ENCODE measurements at regions not wholly inside any gene's neighbourhood (a gene's known extent, or its start where the extent isn't known, plus 50 kb on each side); places are given as distances from the start of the nearest gene placed in this dataset.

- Mint-ChIP-seq H3K4me1 (no peaks in the 10 kb centered on the region), H3K9me3 (no peaks in the 10 kb centered on the region), H3K27me3 (ENCODE audit: low read depth) (peaks cover 37% of the 10 kb centered on the region), H3K36me3 (no peaks in the 10 kb centered on the region), H3K4me3 (no peak overlapping the region), H3K27ac (no peak overlapping the region)
- no peak for DNase-seq (ENCODE audit: low spot score in 2 of 2, unreplicated experiment in 2 of 2)
- TF ChIP-seq CTCF (IDR thresholded peaks at IDR 0.05; ENCODE audit: unreplicated experiment), result no peak
These were observed 375.1 kb downstream of the MED10 start for GRCh38 chr5:6003040-6003825.

GRCh38 chr5:6000867-6001266 is 377.5 kb downstream of the MED10 start:
- H3K36me3 Mint-ChIP-seq, result no peaks in the 10 kb centered on the region
- H3K4me1 Mint-ChIP-seq, result no peaks in the 10 kb centered on the region
- TF ChIP-seq CTCF (IDR thresholded peaks at IDR 0.05; ENCODE audit: unreplicated experiment), result no peak
- H3K4me3 Mint-ChIP-seq, result no peak overlapping the region
- peaks cover 12% of the 10 kb centered on the region for H3K9me3 Mint-ChIP-seq
- H3K27me3 Mint-ChIP-seq (ENCODE audit: low read depth), result peaks cover 37% of the 10 kb centered on the region
- no peak overlapping the region for H3K27ac Mint-ChIP-seq
- DNase-seq (ENCODE audit: low spot score in 2 of 2, unreplicated experiment in 2 of 2), result no peak

GRCh38 chr5:5995819-5996218 is 382.5 kb downstream of the MED10 start:
- H3K4me3 Mint-ChIP-seq, result no peak overlapping the region
- no peaks in the 10 kb centered on the region for H3K36me3 Mint-ChIP-seq
- peaks cover 5% of the 10 kb centered on the region for H3K27me3 Mint-ChIP-seq (ENCODE audit: low read depth)
- peaks cover 53% of the 10 kb centered on the region for H3K9me3 Mint-ChIP-seq
- TF ChIP-seq CTCF (IDR thresholded peaks at IDR 0.05; ENCODE audit: unreplicated experiment), result no peak
- no peaks in the 10 kb centered on the region for H3K4me1 Mint-ChIP-seq
- H3K27ac Mint-ChIP-seq, result no peak overlapping the region
- no peak for DNase-seq (ENCODE audit: low spot score in 2 of 2, unreplicated experiment in 2 of 2)

GRCh38 chr5:5986492-5987178 is 391.7 kb downstream of the MED10 start:
- Mint-ChIP-seq H3K27me3 (ENCODE audit: low read depth) (peaks cover 3% of the 10 kb centered on the region), H3K27ac (no peak overlapping the region), H3K4me3 (no peak overlapping the region), H3K36me3 (no peaks in the 10 kb centered on the region), H3K4me1 (no peaks in the 10 kb centered on the region), H3K9me3 (peaks cover 4% of the 10 kb centered on the region)
- no peak for DNase-seq (ENCODE audit: low spot score in 2 of 2, unreplicated experiment in 2 of 2)
- no peak for TF ChIP-seq CTCF (IDR thresholded peaks at IDR 0.05; ENCODE audit: unreplicated experiment)

GRCh38 chr5:5985332-5985731 is 393.0 kb downstream of the MED10 start:
- Mint-ChIP-seq H3K9me3 (no peaks in the 10 kb centered on the region), H3K27ac (no peak overlapping the region), H3K27me3 (ENCODE audit: low read depth) (peaks cover 3% of the 10 kb centered on the region), H3K4me3 (no peak overlapping the region), H3K36me3 (no peaks in the 10 kb centered on the region), H3K4me1 (peaks cover 3% of the 10 kb centered on the region)
- no peak for DNase-seq (ENCODE audit: low spot score in 2 of 2, unreplicated experiment in 2 of 2)
- TF ChIP-seq CTCF (IDR thresholded peaks at IDR 0.05; ENCODE audit: unreplicated experiment), result no peak

Measured in mesothelial cell of epicardium (in vitro differentiated cells).